ENCODE measurements at regions not wholly inside any gene's neighbourhood (a gene's known extent, or its start where the extent isn't known, plus 50 kb on each side); places are given as distances from the start of the nearest gene placed in this dataset.

- DNase-seq (ENCODE audit: low read depth), result no peak
These were observed 1152.3 kb upstream of the GJE1 start for GRCh38 chr6:140980265-140980887.

GRCh38 chr6:140979642-140980091, 1153.1 kb upstream of the GJE1 start:
- DNase-seq (ENCODE audit: low read depth), result no peak

- DNase-seq (ENCODE audit: low read depth), result no peak
These were observed 1155.3 kb upstream of the GJE1 start for GRCh38 chr6:140977403-140977802.

- DNase-seq (ENCODE audit: low read depth), result no peak
These were observed 1155.9 kb upstream of the GJE1 start for GRCh38 chr6:140976806-140977205.

GRCh38 chr6:140970485-140970884, 1162.2 kb upstream of the GJE1 start:
- DNase-seq (ENCODE audit: low read depth), result peak; percentile 79

- DNase-seq (ENCODE audit: low read depth), result no peak
These were observed 1164.7 kb upstream of the GJE1 start for GRCh38 chr6:140968062-140968461.

GRCh38 chr6:140966676-140967075, 1166.0 kb upstream of the GJE1 start:
- DNase-seq (ENCODE audit: low read depth), result no peak

- no peak for DNase-seq (ENCODE audit: low read depth)
These were observed 1172.2 kb upstream of the GJE1 start for GRCh38 chr6:140960566-140960965.

GRCh38 chr6:140957386-140957785, 1175.3 kb upstream of the GJE1 start:
- no peak for DNase-seq (ENCODE audit: low read depth)

GRCh38 chr6:140956571-140957369, 1176.0 kb upstream of the GJE1 start:
- DNase-seq (ENCODE audit: low read depth), result peak; percentile 32

- DNase-seq (ENCODE audit: low read depth), result no peak
These were observed 1192.3 kb upstream of the GJE1 start for GRCh38 chr6:140940251-140940925.

GRCh38 chr6:140932909-140933308, 1199.8 kb upstream of the GJE1 start:
- DNase-seq (ENCODE audit: low read depth), result no peak

GRCh38 chr6:140931581-140931980, 1201.1 kb upstream of the GJE1 start:
- DNase-seq (ENCODE audit: low read depth), result no peak

GRCh38 chr6:140929121-140929520, 1203.6 kb upstream of the GJE1 start:
- DNase-seq (ENCODE audit: low read depth), result no peak

GRCh38 chr6:140923048-140923447, 1209.7 kb upstream of the GJE1 start:
- no peak for DNase-seq (ENCODE audit: low read depth)

- peak; percentile 72 for DNase-seq (ENCODE audit: low read depth)
These were observed 1211.1 kb upstream of the GJE1 start for GRCh38 chr6:140921366-140922226.

GRCh38 chr6:140917911-140918310, 1214.8 kb upstream of the GJE1 start:
- no peak for DNase-seq (ENCODE audit: low read depth)

GRCh38 chr6:140915551-140915950, 1217.2 kb upstream of the GJE1 start:
- DNase-seq (ENCODE audit: low read depth), result no peak

- no peak for DNase-seq (ENCODE audit: low read depth)
These were observed 1217.6 kb upstream of the GJE1 start for GRCh38 chr6:140915103-140915502.

- no peak for DNase-seq (ENCODE audit: low read depth)
These were observed 1220.0 kb upstream of the GJE1 start for GRCh38 chr6:140912686-140913085.

GRCh38 chr6:140909625-140910024, 1223.1 kb upstream of the GJE1 start:
- DNase-seq (ENCODE audit: low read depth), result no peak

GRCh38 chr6:140909156-140909555, 1223.6 kb upstream of the GJE1 start:
- no peak for DNase-seq (ENCODE audit: low read depth)

All from RPMI7951 (cell line).